Mesendoderm (in vitro differentiated cells): ENCODE measurements at regions not wholly inside any gene's neighbourhood (a gene's known extent, or its start where the extent isn't known, plus 50 kb on each side); places are given as distances from the start of the nearest gene placed in this dataset.
"Not testable (repeated sequence)": the region's sequence is repeated elsewhere in the genome, so short reads cannot be mapped to it uniquely, and the experiment has no call there.

Experiments
- DNase-seq: peaks from one replicate; pipeline ENCODE4 v3.0.0; 2013
- H2AK5ac ChIP-seq: 2 replicates; pipeline ENCODE4 v1.6.1; 2013; ENCODE audit warnings: low read length, inconsistent platforms
- H2BK120ac ChIP-seq: 2 replicates; pipeline ENCODE4 v1.6.1; 2013; ENCODE audit warnings: low read depth, mild to moderate bottlenecking, low read length, moderate library complexity, mixed read lengths
- H2BK15ac ChIP-seq: replicated peaks from 2 replicates; pipeline ENCODE4 v1.6.1; 2013; ENCODE audit warnings: low read depth, mild to moderate bottlenecking, moderate library complexity
- H2BK5ac ChIP-seq: 2 replicates; pipeline ENCODE4 v1.6.1; 2013; ENCODE audit warnings: low read length, inconsistent platforms
- H3K18ac ChIP-seq: 2 replicates; pipeline ENCODE4 v1.6.1; 2013; ENCODE audit warnings: mild to moderate bottlenecking, low read length, mixed read lengths
- H3K23ac ChIP-seq: one replicate; pipeline ENCODE4 v1.6.1; 2013; ENCODE audit warnings: low read length
- H3K27ac ChIP-seq: 2 replicates; pipeline ENCODE4 v1.5.1; 2013; ENCODE audit warnings: low read depth, mild to moderate bottlenecking, inconsistent platforms, low read length, moderate library complexity
- H3K27me3 ChIP-seq: 2 replicates; pipeline ENCODE4 v1.6.1; 2013; ENCODE audit warnings: low read length, control low read depth, mild to moderate bottlenecking, inconsistent platforms; ENCODE audit not compliant: insufficient read depth, poor library complexity
- H3K36me3 ChIP-seq: 2 replicates; pipeline ENCODE4 v1.6.1; 2013; ENCODE audit warnings: low read length, inconsistent platforms; ENCODE audit not compliant: control insufficient read depth, insufficient read depth
- H3K4ac ChIP-seq: one replicate; pipeline ENCODE4 v1.6.1; 2013; ENCODE audit warnings: low read depth, mild to moderate bottlenecking, low read length, moderate library complexity
- H3K4me1 ChIP-seq: 2 replicates; pipeline ENCODE4 v1.6.1; 2013; ENCODE audit warnings: low read depth, low read length, inconsistent platforms; ENCODE audit not compliant: control insufficient read depth
- H3K4me2 ChIP-seq: 2 replicates; pipeline ENCODE4 v1.6.1; 2013; ENCODE audit warnings: low read length
- H3K4me3 ChIP-seq: 2 replicates; pipeline ENCODE4 v1.5.1; 2013; ENCODE audit warnings: mild to moderate bottlenecking, low read length
- H3K56ac ChIP-seq: one replicate; pipeline ENCODE4 v1.6.1; 2013; ENCODE audit warnings: low read length
- H3K79me1 ChIP-seq: 2 replicates; pipeline ENCODE4 v1.6.1; 2013; ENCODE audit warnings: low read length, inconsistent platforms
- H3K79me2 ChIP-seq: 2 replicates; pipeline ENCODE4 v1.6.1; 2013; ENCODE audit warnings: mild to moderate bottlenecking, low read length; ENCODE audit not compliant: control insufficient read depth, insufficient read depth
- H3K9ac ChIP-seq: 2 replicates; pipeline ENCODE4 v1.6.1; 2013; ENCODE audit warnings: low read length, inconsistent platforms
- H4K5ac ChIP-seq: one replicate; pipeline ENCODE4 v1.6.1; 2013; ENCODE audit warnings: low read length
- H4K8ac ChIP-seq: one replicate; pipeline ENCODE4 v1.6.1; 2013; ENCODE audit warnings: low read depth, mild to moderate bottlenecking, control low read depth, low read length, moderate library complexity
- WGBS: extraction: QIAGEN DNeasy Blood & Tissue Kit; methylation state at CpG from one replicate; pipeline ENCODE4 v1.1.7; 2013; ENCODE audit warnings: low lambda C conversion rate, missing lambda C conversion rate; ENCODE audit not compliant: insufficient coverage; ENCODE audit errors: extremely low coverage; 5-methylcytosine and 5-hydroxymethylcytosine counted together

DNA sequence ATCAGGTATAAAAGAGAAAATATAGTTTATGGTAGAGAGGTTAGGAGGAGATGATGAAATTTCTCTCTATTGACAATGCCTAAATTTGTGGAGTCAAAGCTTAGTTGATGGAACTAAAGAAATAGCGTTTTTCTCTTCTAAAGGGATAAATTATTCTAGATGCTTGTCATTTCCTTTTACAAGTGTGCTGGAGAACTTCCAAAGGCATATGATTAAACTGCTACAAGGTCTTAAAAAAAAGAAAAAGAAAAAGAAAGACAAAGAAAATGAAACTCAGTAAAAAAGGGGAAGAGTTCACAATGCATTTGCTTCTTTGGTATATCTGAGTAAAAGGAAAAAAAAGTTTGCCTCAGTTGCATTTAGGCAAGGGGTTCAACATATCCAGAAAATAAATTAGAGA, 499.8 kb upstream of the PTCHD4 start:
- no CpG with 5 or more reads among the region's 1 CpG for WGBS
- Histone ChIP-seq H2BK15ac (no peak overlapping the region), H3K27ac (no peak overlapping the region), H3K79me1 (no peaks in the 10 kb centered on the region), H3K36me3 (no peaks in the 10 kb centered on the region), H3K4me1 (no peaks in the 10 kb centered on the region), H4K8ac (no peak overlapping the region), H3K9ac (no peak overlapping the region), H3K23ac (no peak overlapping the region), H3K79me2 (no peaks in the 10 kb centered on the region), H3K56ac (no peak overlapping the region), H3K4me2 (no peak overlapping the region), H3K4ac (no peak overlapping the region), H4K5ac (no peak overlapping the region), H2AK5ac (no peak overlapping the region), H3K18ac (no peak overlapping the region), H2BK5ac (no peak overlapping the region), H3K27me3 (no peaks in the 10 kb centered on the region), H3K4me3 (no peak overlapping the region), H2BK120ac (no peak overlapping the region)
- DNase-seq = no peak

DNA sequence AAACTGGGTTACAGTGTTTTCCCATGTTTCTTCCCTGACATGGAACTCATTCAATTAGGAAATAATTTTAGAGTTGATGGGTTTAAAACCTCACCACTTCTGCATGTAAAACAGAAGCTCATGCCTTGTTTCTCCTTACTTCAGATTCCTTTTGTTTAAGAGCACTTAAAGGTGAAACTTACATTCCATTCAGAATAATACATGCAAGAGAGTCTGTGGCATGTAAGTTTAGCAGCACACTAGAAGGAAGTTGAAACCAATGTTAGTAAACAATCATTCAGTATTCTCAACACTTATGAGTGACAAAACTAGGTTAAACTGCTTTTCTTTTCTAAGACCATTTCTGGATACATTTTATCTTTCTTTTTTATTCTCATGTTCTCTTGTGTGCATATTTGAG, 495.6 kb upstream of the PTCHD4 start:
- Histone ChIP-seq H3K56ac (no peak overlapping the region), H2BK120ac (no peak overlapping the region), H4K8ac (no peak overlapping the region), H3K79me1 (no peaks in the 10 kb centered on the region), H4K5ac (no peak overlapping the region), H2BK5ac (no peak overlapping the region), H3K4me1 (no peaks in the 10 kb centered on the region), H3K23ac (no peak overlapping the region), H3K4ac (no peak overlapping the region), H3K4me3 (no peak overlapping the region), H3K27me3 (no peaks in the 10 kb centered on the region), H2AK5ac (no peak overlapping the region), H3K79me2 (no peaks in the 10 kb centered on the region), H2BK15ac (no peak overlapping the region), H3K27ac (no peak overlapping the region), H3K18ac (no peak overlapping the region), H3K9ac (no peak overlapping the region), H3K4me2 (no peak overlapping the region), H3K36me3 (no peaks in the 10 kb centered on the region)
- no peak for DNase-seq

DNA sequence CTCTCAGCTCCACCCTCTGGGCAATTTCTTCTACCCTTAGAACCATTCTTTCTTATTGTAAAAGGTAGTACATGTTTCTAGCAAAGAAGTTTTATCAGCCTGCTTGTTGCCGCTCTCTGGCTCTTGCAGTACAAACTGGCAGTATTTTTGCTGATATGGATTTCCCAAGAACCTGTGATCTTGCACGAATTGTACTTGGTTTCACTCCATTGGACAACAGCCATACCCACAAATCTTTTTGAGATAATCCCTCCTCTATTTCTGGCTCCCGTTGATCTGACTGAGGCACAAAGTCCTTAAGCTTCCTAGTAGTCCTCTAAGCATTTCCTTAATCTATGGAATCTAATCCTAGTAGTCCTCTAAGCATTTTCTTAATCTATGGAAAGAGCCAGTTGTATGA, 487.0 kb upstream of the PTCHD4 start:
- H3K4me2 ChIP-seq = no peak overlapping the region
- DNase-seq = no peak
- no peak overlapping the region for H2BK5ac ChIP-seq
- no peaks in the 10 kb centered on the region for H3K79me1 ChIP-seq
- H3K4me1 ChIP-seq = no peaks in the 10 kb centered on the region
- H3K36me3 ChIP-seq = no peaks in the 10 kb centered on the region
- no peak overlapping the region for H4K5ac ChIP-seq
- H3K4me3 ChIP-seq = no peak overlapping the region
- no peak overlapping the region for H3K27ac ChIP-seq
- no peak overlapping the region for H2BK15ac ChIP-seq
- H2BK120ac ChIP-seq = no peak overlapping the region
- H3K79me2 ChIP-seq = no peaks in the 10 kb centered on the region
- H4K8ac ChIP-seq = no peak overlapping the region
- H3K9ac ChIP-seq = no peak overlapping the region
- H3K56ac ChIP-seq = no peak overlapping the region
- no peak overlapping the region for H3K23ac ChIP-seq
- no peak overlapping the region for H3K4ac ChIP-seq
- WGBS = no CpG with 5 or more reads among the region's 3 CpGs
- no peak overlapping the region for H2AK5ac ChIP-seq
- H3K27me3 ChIP-seq = no peaks in the 10 kb centered on the region
- H3K18ac ChIP-seq = no peak overlapping the region

GRCh38 chr6:48596830-48597229, 485.8 kb upstream of the PTCHD4 start:
- Histone ChIP-seq H3K79me1 (no peaks in the 10 kb centered on the region), H4K8ac (no peak overlapping the region), H3K18ac (no peak overlapping the region), H3K27me3 (no peaks in the 10 kb centered on the region), H2BK15ac (no peak overlapping the region), H2BK120ac (no peak overlapping the region), H3K4me2 (no peak overlapping the region), H3K27ac (no peak overlapping the region), H2AK5ac (no peak overlapping the region), H3K4me1 (no peaks in the 10 kb centered on the region), H3K36me3 (no peaks in the 10 kb centered on the region), H3K4me3 (no peak overlapping the region), H2BK5ac (no peak overlapping the region), H3K56ac (no peak overlapping the region), H3K23ac (no peak overlapping the region), H3K4ac (no peak overlapping the region), H4K5ac (no peak overlapping the region), H3K9ac (no peak overlapping the region), H3K79me2 (no peaks in the 10 kb centered on the region)
- DNase-seq = no peak

GRCh38 chr6:48591158-48591557, 480.2 kb upstream of the PTCHD4 start:
- not testable (repeated sequence) for H3K27me3 ChIP-seq, H3K27ac ChIP-seq, H3K4me1 ChIP-seq, H3K36me3 ChIP-seq, H3K23ac ChIP-seq, H3K79me1 ChIP-seq, H3K79me2 ChIP-seq, H2AK5ac ChIP-seq, H2BK15ac ChIP-seq, H3K4me3 ChIP-seq, H3K9ac ChIP-seq, H3K4me2 ChIP-seq, H4K8ac ChIP-seq, H2BK5ac ChIP-seq, H2BK120ac ChIP-seq, H4K5ac ChIP-seq, H3K18ac ChIP-seq, DNase-seq, H3K4ac ChIP-seq, H3K56ac ChIP-seq

- no peaks in the 10 kb centered on the region for H3K36me3 ChIP-seq
- H3K79me1 ChIP-seq = no peaks in the 10 kb centered on the region
- H2BK5ac ChIP-seq = no peak overlapping the region
- H4K8ac ChIP-seq = no peak overlapping the region
- no peak overlapping the region for H4K5ac ChIP-seq
- no peak overlapping the region for H3K27ac ChIP-seq
- no peak overlapping the region for H3K56ac ChIP-seq
- no peak overlapping the region for H3K4me2 ChIP-seq
- H3K4me3 ChIP-seq = no peak overlapping the region
- no peaks in the 10 kb centered on the region for H3K27me3 ChIP-seq
- H3K4ac ChIP-seq = no peak overlapping the region
- no peak overlapping the region for H2BK120ac ChIP-seq
- no peak overlapping the region for H3K18ac ChIP-seq
- no peak overlapping the region for H2AK5ac ChIP-seq
- H2BK15ac ChIP-seq = no peak overlapping the region
- H3K79me2 ChIP-seq = no peaks in the 10 kb centered on the region
- no peak overlapping the region for H3K9ac ChIP-seq
- H3K23ac ChIP-seq = no peak overlapping the region
- DNase-seq = no peak
- no peaks in the 10 kb centered on the region for H3K4me1 ChIP-seq
- no CpG with 5 or more reads among the region's 1 CpG for WGBS
Observed at GRCh38 chr6:48584846-48585245, 473.8 kb upstream of the PTCHD4 start.
